GM12878 (cell line): ENCODE measurements at regions not wholly inside any gene's neighbourhood (a gene's known extent, or its start where the extent isn't known, plus 50 kb on each side); places are given as distances from the start of the nearest gene placed in this dataset.

Experiments used
- ATAC-seq: fragments of 200-7000 bp; cut with Tn5 transposase; 3 replicates; pipeline ENCODE4 v1.9.1; 2020; ENCODE audit warnings: mild to moderate bottlenecking, moderate library complexity
- BruUV-seq: library from RNA; stranded (reverse); fragments of 400-500 nt; replicated peaks from 2 replicates; lab custom pipeline; 2021; lab: Mats Ljungman, UMichigan
- CTCF ChIA-PET: fragments of 300-600 bp; sonication (Branson Sonifier 250); formaldehyde crosslinking; extraction: SDS; loops from one replicate; lab custom pipeline; 2021; ENCODE audit warnings: inconsistent platforms; lab: Yijun Ruan, JAX
- POLR2A ChIA-PET: fragments of 350-600 bp; formaldehyde crosslinking; extraction: SDS; loops from one replicate; lab custom pipeline; 2021; ENCODE audit warnings: inconsistent platforms; lab: Charles Lee
- RAD21 ChIA-PET: fragments of 300-600 bp; sonication (Branson Sonifier 250); formaldehyde crosslinking; loops from one replicate; lab custom pipeline; 2023; ENCODE audit warnings: antibody characterized with exemption; ENCODE audit not compliant: unreplicated experiment; lab: Charles Lee
- SMC1A ChIA-PET: fragments of 300-600 bp; sonication (Branson Sonifier 250); formaldehyde crosslinking; loops from one replicate; lab custom pipeline; 2023; ENCODE audit not compliant: unreplicated experiment, uncharacterized antibody; lab: Charles Lee
- DNase-seq: peaks from one replicate; pipeline ENCODE4 v3.0.0-alpha.2; 2011; ENCODE audit warnings: low read depth, low spot score
- FAIRE-seq: peaks from 3 replicates; lab custom pipeline; 2011; peaks lifted over from hg19 to GRCh38; lab: Jason Lieb, UNC
- H2AFZ ChIP-seq: 2 replicates; pipeline ENCODE4 v1.6.0; 2011; ENCODE audit warnings: low read depth, low read length, control low read depth; ENCODE audit not compliant: control insufficient read depth
- H3K27ac ChIP-seq: 2 replicates; pipeline ENCODE4 v1.5.1; 2011; ENCODE audit warnings: control low read depth; ENCODE audit not compliant: control insufficient read depth, insufficient read depth
- H3K27me3 ChIP-seq, 2 experiments: replicated peaks in 1 of 2; 2 replicates each; pipeline versions ENCODE4 v1.6.0 to v1.6.1; 2011; ENCODE audit warnings: low read length in 1 of 2; ENCODE audit not compliant: control insufficient read depth in 2 of 2, insufficient read depth in 2 of 2
- H3K36me3 ChIP-seq, 2 experiments: 2 replicates each; pipeline ENCODE4 v1.5.1; 2011; ENCODE audit warnings: low read length in 1 of 2; ENCODE audit not compliant: control insufficient read depth in 2 of 2, insufficient read depth in 2 of 2
- H3K4me1 ChIP-seq: 2 replicates; pipeline ENCODE4 v1.6.1; 2011; ENCODE audit warnings: mild to moderate bottlenecking, low read length, moderate library complexity, mixed read lengths; ENCODE audit not compliant: control insufficient read depth, insufficient read depth
- H3K4me2 ChIP-seq: 2 replicates; pipeline ENCODE4 v1.6.0; 2011; ENCODE audit warnings: control low read depth; ENCODE audit not compliant: control insufficient read depth, insufficient read depth
- H3K4me3 ChIP-seq: fragments of 200-600 bp; sonication (generic); 2 replicates; pipeline ENCODE4 v1.5.1; 2016
- H3K79me2 ChIP-seq: 2 replicates; pipeline ENCODE4 v1.6.0; 2011; ENCODE audit warnings: low read length; ENCODE audit not compliant: control insufficient read depth, insufficient read depth
- H3K9ac ChIP-seq: 2 replicates; pipeline ENCODE4 v1.8.0; 2011; ENCODE audit warnings: low read length, control low read depth, mixed read lengths; ENCODE audit not compliant: control insufficient read depth, insufficient read depth
- H3K9me3 ChIP-seq: replicated peaks from 3 replicates; pipeline ENCODE4 v1.5.1; 2011; ENCODE audit warnings: mild to moderate bottlenecking, low read length; ENCODE audit not compliant: control insufficient read depth, insufficient read depth
- H4K20me1 ChIP-seq: 2 replicates; pipeline ENCODE4 v1.6.0; 2011; ENCODE audit not compliant: control insufficient read depth, insufficient read depth
- BCL3 ChIP-seq: IDR thresholded peaks from 2 replicates; pipeline ENCODE4 v1.6.1; 2011; ENCODE audit warnings: borderline replicate concordance, low read depth, mild to moderate bottlenecking, moderate library complexity, low read length; ENCODE audit not compliant: insufficient read depth, poor library complexity, severe bottlenecking
- CBX5 ChIP-seq: sonication (generic); IDR thresholded peaks from 2 replicates; pipeline ENCODE4 v1.6.1; 2016; ENCODE audit warnings: low read depth, moderate library complexity, mild to moderate bottlenecking, inconsistent platforms
- MEF2B ChIP-seq: fragments of 450-650 bp; IDR thresholded peaks from 2 replicates; pipeline ENCODE4 v1.6.1; 2018; ENCODE audit warnings: mild to moderate bottlenecking, moderate library complexity; ENCODE audit not compliant: partially characterized antibody, poor library complexity, severe bottlenecking
- MLLT1 ChIP-seq: fragments of 450-650 bp; IDR thresholded peaks from 2 replicates; pipeline ENCODE4 v1.6.1; 2016; ENCODE audit warnings: mild to moderate bottlenecking
- NFXL1 ChIP-seq: fragments of 450-650 bp; IDR thresholded peaks from 2 replicates; pipeline ENCODE4 v1.6.1; 2017; ENCODE audit warnings: antibody characterized with exemption, mild to moderate bottlenecking, borderline replicate concordance
- NR2F1 ChIP-seq: fragments of 450-650 bp; conservative IDR thresholded peaks from 2 replicates; pipeline ENCODE4 v1.6.1; 2017; ENCODE audit warnings: mild to moderate bottlenecking
- NRF1 ChIP-seq: conservative IDR thresholded peaks from 2 replicates; pipeline ENCODE4 v1.6.1; 2011; ENCODE audit warnings: mild to moderate bottlenecking, low read depth, low read length, improper control_type of control experiment
- PML ChIP-seq: IDR thresholded peaks from 2 replicates; pipeline ENCODE4 v1.6.1; 2012; ENCODE audit warnings: low read length, inconsistent platforms
- RB1 ChIP-seq: fragments of 450-650 bp; formaldehyde crosslinking; IDR thresholded peaks from 2 replicates; pipeline ENCODE4 v1.6.1; 2017; ENCODE audit warnings: mild to moderate bottlenecking, borderline replicate concordance
- TCF3 ChIP-seq: IDR thresholded peaks from 2 replicates; pipeline ENCODE4 v1.6.1; 2012; ENCODE audit warnings: low read depth, mild to moderate bottlenecking, low read length, borderline replicate concordance; ENCODE audit not compliant: insufficient read depth
- YBX1 ChIP-seq: fragments of 450-650 bp; IDR thresholded peaks from 2 replicates; pipeline ENCODE4 v1.6.1; 2016; ENCODE audit warnings: antibody characterized with exemption
- ZNF24 ChIP-seq: fragments of 450-650 bp; IDR thresholded peaks from 2 replicates; pipeline ENCODE4 v1.6.1; 2017; ENCODE audit warnings: antibody characterized with exemption, mild to moderate bottlenecking
- ZNF687 ChIP-seq: fragments of 450-650 bp; IDR thresholded peaks from 2 replicates; pipeline ENCODE4 v1.6.1; 2017; ENCODE audit warnings: mild to moderate bottlenecking, moderate library complexity
- WGBS: methylation state at CpG from one replicate; pipeline ENCODE4 v1.1.6; 2016; ENCODE audit warnings: low lambda C conversion rate; ENCODE audit not compliant: insufficient replicate concordance, insufficient coverage; ENCODE audit errors: missing lambda C conversion rate; 5-methylcytosine and 5-hydroxymethylcytosine counted together
- in situ Hi-C: fragments of 300-500 bp; cut with MboI; formaldehyde crosslinking; loops from 9 replicates; pipeline ENCODE4 v1.14.3; 2018; ENCODE audit warnings: mixed read lengths
- intact Hi-C: fragments of 100-400 bp; cut with micrococcal nuclease; formaldehyde crosslinking; loops from one replicate; pipeline ENCODE4 v1.14.2; 2022; ENCODE audit not compliant: unreplicated experiment
- TF ChIP-seq, protein P1 (sequence below): fragments of 450-650 bp; IDR thresholded peaks from 2 replicates; pipeline ENCODE4 v1.6.1; 2017; ENCODE audit warnings: borderline replicate concordance
- TF ChIP-seq, protein P2 (sequence below): fragments of 450-650 bp; IDR thresholded peaks from 2 replicates; pipeline ENCODE4 v1.6.1; 2017; ENCODE audit warnings: low read depth, mild to moderate bottlenecking, moderate library complexity

DNA sequence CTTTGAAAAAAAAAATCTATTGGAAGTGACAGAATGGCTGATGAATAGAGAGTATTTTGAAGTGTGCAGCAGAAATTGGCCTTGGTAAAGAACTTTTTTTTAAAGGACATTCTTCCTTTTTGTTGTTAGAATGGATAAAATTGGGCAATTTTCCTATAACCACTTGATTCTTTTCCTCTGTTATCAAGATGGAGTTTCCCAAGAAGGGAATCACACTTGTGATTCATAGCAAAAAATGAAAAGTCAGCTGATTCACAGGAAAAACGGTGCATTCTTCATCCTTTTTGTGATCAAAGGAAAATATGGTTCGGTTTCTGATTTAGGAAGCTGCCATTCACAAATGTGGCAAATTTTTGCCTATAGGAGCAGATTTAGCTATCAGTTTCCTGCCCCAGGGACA is 486.8 kb downstream of the GBE1 start:
- SMC1A ChIA-PET: interaction anchor here (1.2 kb wide), 1 partner anchor 27 kb away, joined by 3 read pairs; no protein-coding TSS in a partner anchor
- BruUV-seq: no TSS peak
- RAD21 ChIA-PET: no interaction called here
- 0% methylated on average over 2 of the region's 2 CpGs for WGBS
- Histone ChIP-seq H3K79me2 (no peaks in the 10 kb centered on the region), H3K4me2 (no peak overlapping the region), H3K4me3 (no peak overlapping the region), H3K4me1 (no peaks in the 10 kb centered on the region), H3K36me3 (no peaks in the 10 kb centered on the region), H3K9me3 (no peaks in the 10 kb centered on the region), H3K9ac (no peak overlapping the region), H3K27ac (no peak overlapping the region), H2AFZ (no peak overlapping the region), H4K20me1 (no peaks in the 10 kb centered on the region), H3K27me3 (no peaks in the 10 kb centered on the region)
- FAIRE-seq: no peak
- ATAC-seq: no peak
- intact Hi-C loops: no loop called here
- POLR2A ChIA-PET: no interaction called here
- in situ Hi-C loops: no loop called here
- no peak for DNase-seq
- CTCF ChIA-PET: interaction anchor here (0.9 kb wide), 2 partner anchors 14 to 35 kb away, joined by 3 read pairs; no protein-coding TSS in a partner anchor
- TF ChIP-seq CBX5 (no peak), NFXL1 (no peak), NRF1 (no peak), PML (no peak), ZNF687 (no peak), BCL3 (no peak), TCF3 (no peak), MLLT1 (no peak), NR2F1 (no peak), YBX1 (no peak), RB1 (no peak), MEF2B (no peak), ZNF24 (no peak)
- TF ChIP-seq, protein P1, sequence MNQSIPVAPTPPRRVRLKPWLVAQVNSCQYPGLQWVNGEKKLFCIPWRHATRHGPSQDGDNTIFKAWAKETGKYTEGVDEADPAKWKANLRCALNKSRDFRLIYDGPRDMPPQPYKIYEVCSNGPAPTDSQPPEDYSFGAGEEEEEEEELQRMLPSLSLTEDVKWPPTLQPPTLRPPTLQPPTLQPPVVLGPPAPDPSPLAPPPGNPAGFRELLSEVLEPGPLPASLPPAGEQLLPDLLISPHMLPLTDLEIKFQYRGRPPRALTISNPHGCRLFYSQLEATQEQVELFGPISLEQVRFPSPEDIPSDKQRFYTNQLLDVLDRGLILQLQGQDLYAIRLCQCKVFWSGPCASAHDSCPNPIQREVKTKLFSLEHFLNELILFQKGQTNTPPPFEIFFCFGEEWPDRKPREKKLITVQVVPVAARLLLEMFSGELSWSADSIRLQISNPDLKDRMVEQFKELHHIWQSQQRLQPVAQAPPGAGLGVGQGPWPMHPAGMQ: no peak
- TF ChIP-seq, protein P2, sequence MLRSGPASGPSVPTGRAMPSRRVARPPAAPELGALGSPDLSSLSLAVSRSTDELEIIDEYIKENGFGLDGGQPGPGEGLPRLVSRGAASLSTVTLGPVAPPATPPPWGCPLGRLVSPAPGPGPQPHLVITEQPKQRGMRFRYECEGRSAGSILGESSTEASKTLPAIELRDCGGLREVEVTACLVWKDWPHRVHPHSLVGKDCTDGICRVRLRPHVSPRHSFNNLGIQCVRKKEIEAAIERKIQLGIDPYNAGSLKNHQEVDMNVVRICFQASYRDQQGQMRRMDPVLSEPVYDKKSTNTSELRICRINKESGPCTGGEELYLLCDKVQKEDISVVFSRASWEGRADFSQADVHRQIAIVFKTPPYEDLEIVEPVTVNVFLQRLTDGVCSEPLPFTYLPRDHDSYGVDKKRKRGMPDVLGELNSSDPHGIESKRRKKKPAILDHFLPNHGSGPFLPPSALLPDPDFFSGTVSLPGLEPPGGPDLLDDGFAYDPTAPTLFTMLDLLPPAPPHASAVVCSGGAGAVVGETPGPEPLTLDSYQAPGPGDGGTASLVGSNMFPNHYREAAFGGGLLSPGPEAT: no peak
